NCI-H2227 (cell line): ENCODE measurements at regions not wholly inside any gene's neighbourhood (a gene's known extent, or its start where the extent isn't known, plus 50 kb on each side); places are given as distances from the start of the nearest gene placed in this dataset.
"Not testable (repeated sequence)": the region's sequence is repeated elsewhere in the genome, so short reads cannot be mapped to it uniquely, and the experiment has no call there.

ENCODE experiments used
- DNase-seq: peaks from one replicate; lab custom pipeline; 2025; ENCODE audit not compliant: unreplicated experiment; lab: John Stamatoyannopoulos, UW

GRCh38 chrX:26631385-26631784, 415.4 kb downstream of the MAGEB5 start:
- DNase-seq: no peak

- no peak for DNase-seq
These were observed 398.0 kb downstream of the MAGEB5 start for GRCh38 chrX:26613956-26614355.

- no peak for DNase-seq
These were observed 391.0 kb downstream of the MAGEB5 start for GRCh38 chrX:26606971-26607370.

GRCh38 chrX:26597981-26598380, 382.0 kb downstream of the MAGEB5 start:
- DNase-seq: no peak

- DNase-seq: no peak
These were observed 374.9 kb downstream of the MAGEB5 start for GRCh38 chrX:26590849-26591248.

- DNase-seq: no peak
These were observed 370.6 kb downstream of the MAGEB5 start for GRCh38 chrX:26586570-26586969.

GRCh38 chrX:26581091-26581490, 365.1 kb downstream of the MAGEB5 start:
- DNase-seq: no peak

- DNase-seq: no peak
These were observed 364.1 kb downstream of the MAGEB5 start for GRCh38 chrX:26580021-26580420.

GRCh38 chrX:26574234-26574633, 358.3 kb downstream of the MAGEB5 start:
- DNase-seq: no peak

GRCh38 chrX:26562156-26562555, 346.2 kb downstream of the MAGEB5 start:
- DNase-seq: no peak

GRCh38 chrX:26559855-26560254, 343.9 kb downstream of the MAGEB5 start:
- DNase-seq: no peak

GRCh38 chrX:26558719-26559386, 342.9 kb downstream of the MAGEB5 start:
- DNase-seq: no peak

GRCh38 chrX:26557691-26558321, 341.8 kb downstream of the MAGEB5 start:
- DNase-seq: no peak

- DNase-seq: not testable (repeated sequence)
These were observed 309.8 kb downstream of the MAGEB5 start for GRCh38 chrX:26525768-26526167.

GRCh38 chrX:26522501-26522900, 306.5 kb downstream of the MAGEB5 start:
- DNase-seq: no peak

- DNase-seq: no peak
These were observed 295.8 kb downstream of the MAGEB5 start for GRCh38 chrX:26511589-26512363.

GRCh38 chrX:26470941-26471340, 255.0 kb downstream of the MAGEB5 start:
- no peak for DNase-seq

GRCh38 chrX:26466387-26466786, 250.4 kb downstream of the MAGEB5 start:
- DNase-seq: no peak

GRCh38 chrX:26445288-26445687, 229.3 kb downstream of the MAGEB5 start:
- DNase-seq: no peak

- not testable (repeated sequence) for DNase-seq
These were observed 228.4 kb downstream of the MAGEB5 start for GRCh38 chrX:26444417-26444816.

- DNase-seq: no peak
These were observed 226.4 kb downstream of the MAGEB5 start for GRCh38 chrX:26442340-26442739.

- no peak for DNase-seq
These were observed 198.6 kb downstream of the MAGEB5 start for GRCh38 chrX:26414534-26414933.
